ENCODE measurements at regions not wholly inside any gene's neighbourhood (a gene's known extent, or its start where the extent isn't known, plus 50 kb on each side); places are given as distances from the start of the nearest gene placed in this dataset.

DNA sequence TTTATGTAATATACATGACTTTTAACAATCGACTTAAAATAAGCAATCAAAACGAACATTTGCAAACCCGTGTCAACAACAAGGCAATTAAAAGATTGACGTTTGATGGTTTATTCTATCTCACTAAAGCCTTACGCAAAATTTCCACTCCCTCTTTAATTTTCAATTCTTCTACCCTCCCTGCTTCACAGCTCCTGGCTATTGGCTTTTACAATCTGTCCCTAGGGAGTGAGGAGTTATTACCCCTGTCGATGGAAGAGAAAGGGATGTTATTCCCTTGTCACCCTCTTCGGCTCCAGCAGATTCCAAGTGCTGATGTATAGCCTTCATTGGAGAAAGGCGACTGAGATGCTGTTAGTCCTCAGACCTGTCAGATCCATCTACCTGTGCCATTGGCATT, 161.3 kb downstream of the ZNF281 start:
- TF ChIP-seq, protein P1, sequence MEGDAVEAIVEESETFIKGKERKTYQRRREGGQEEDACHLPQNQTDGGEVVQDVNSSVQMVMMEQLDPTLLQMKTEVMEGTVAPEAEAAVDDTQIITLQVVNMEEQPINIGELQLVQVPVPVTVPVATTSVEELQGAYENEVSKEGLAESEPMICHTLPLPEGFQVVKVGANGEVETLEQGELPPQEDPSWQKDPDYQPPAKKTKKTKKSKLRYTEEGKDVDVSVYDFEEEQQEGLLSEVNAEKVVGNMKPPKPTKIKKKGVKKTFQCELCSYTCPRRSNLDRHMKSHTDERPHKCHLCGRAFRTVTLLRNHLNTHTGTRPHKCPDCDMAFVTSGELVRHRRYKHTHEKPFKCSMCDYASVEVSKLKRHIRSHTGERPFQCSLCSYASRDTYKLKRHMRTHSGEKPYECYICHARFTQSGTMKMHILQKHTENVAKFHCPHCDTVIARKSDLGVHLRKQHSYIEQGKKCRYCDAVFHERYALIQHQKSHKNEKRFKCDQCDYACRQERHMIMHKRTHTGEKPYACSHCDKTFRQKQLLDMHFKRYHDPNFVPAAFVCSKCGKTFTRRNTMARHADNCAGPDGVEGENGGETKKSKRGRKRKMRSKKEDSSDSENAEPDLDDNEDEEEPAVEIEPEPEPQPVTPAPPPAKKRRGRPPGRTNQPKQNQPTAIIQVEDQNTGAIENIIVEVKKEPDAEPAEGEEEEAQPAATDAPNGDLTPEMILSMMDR (IDR thresholded peaks at IDR 0.05; ENCODE audit: low read depth, low read length, missing input control): no peak
- TF ChIP-seq RAD21 (IDR thresholded peaks at IDR 0.05): no peak
- TF ChIP-seq, protein P2, sequence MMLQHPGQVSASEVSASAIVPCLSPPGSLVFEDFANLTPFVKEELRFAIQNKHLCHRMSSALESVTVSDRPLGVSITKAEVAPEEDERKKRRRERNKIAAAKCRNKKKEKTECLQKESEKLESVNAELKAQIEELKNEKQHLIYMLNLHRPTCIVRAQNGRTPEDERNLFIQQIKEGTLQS (IDR thresholded peaks at IDR 0.05): no peak
- no peak for TF ChIP-seq JUND (IDR thresholded peaks at IDR 0.05)

Measured in liver (tissue), 3 donors.